WTC11 (cell line): ENCODE measurements at regions not wholly inside any gene's neighbourhood (a gene's known extent, or its start where the extent isn't known, plus 50 kb on each side); places are given as distances from the start of the nearest gene placed in this dataset.

Experiments
- ATF3 ChIP-seq: sonication (generic); formaldehyde crosslinking; conservative IDR thresholded peaks from 2 replicates; pipeline ENCODE4 v1.8.1; 2022; ENCODE audit warnings: mild to moderate bottlenecking, missing genetic modification reagents
- ATF6 ChIP-seq: sonication (generic); formaldehyde crosslinking; IDR thresholded peaks from 2 replicates; pipeline ENCODE4 v1.8.1; 2023; ENCODE audit warnings: mild to moderate bottlenecking, missing genetic modification reagents
- CTCF ChIP-seq: fragments of 200-600 bp; IDR thresholded peaks from 2 replicates; pipeline ENCODE4 v1.8.0; 2022; ENCODE audit warnings: antibody characterized with exemption
- GABPB1 ChIP-seq: sonication (generic); formaldehyde crosslinking; IDR thresholded peaks from 2 replicates; pipeline ENCODE4 v1.8.1; 2023; ENCODE audit warnings: mild to moderate bottlenecking, missing genetic modification reagents
- NR1H2 ChIP-seq: sonication (generic); formaldehyde crosslinking; IDR thresholded peaks from 2 replicates; pipeline ENCODE4 v1.9.0; 2021; ENCODE audit warnings: mild to moderate bottlenecking, moderate library complexity, missing genetic modification reagents
- PRRX2 ChIP-seq: fragments of 250-450 bp; sonication (Bioruptor Pico); IDR thresholded peaks from 2 replicates; pipeline ENCODE4 v1.8.0; 2021; ENCODE audit warnings: mild to moderate bottlenecking
- USF2 ChIP-seq: sonication (generic); formaldehyde crosslinking; IDR thresholded peaks from 2 replicates; pipeline ENCODE4 v1.8.1; 2023; ENCODE audit warnings: mild to moderate bottlenecking, missing genetic modification reagents, moderate library complexity
- TF ChIP-seq, protein P1 (sequence below): sonication (generic); formaldehyde crosslinking; IDR thresholded peaks from 2 replicates; pipeline ENCODE4 v1.8.0; 2022; ENCODE audit warnings: mild to moderate bottlenecking, missing genetic modification reagents

DNA sequence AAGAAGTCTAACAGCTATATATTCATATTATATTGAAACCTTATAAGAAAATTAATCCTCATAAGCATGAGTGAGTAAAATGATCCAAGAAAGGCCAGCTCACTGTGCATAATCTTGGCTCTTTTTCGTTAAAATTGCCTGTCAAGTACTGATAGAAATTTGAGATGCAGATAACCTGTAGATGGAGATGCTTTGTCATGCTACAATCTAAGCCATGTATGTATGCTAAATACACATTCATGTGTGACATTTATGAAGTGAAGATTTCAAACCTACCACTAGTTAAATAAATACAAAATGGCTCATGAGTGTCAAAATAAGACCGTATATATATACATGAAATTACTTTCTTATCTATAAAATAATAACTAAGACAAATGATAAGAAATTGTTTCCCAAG is 1491.5 kb upstream of the PRMT6 start:
- TF ChIP-seq CTCF (no peak), USF2 (CRISPR knock-in tag) (no peak), GABPB1 (CRISPR knock-in tag) (no peak), PRRX2 (CRISPR knock-in tag) (no peak), ATF3 (no peak), NR1H2 (no peak), ATF6 (CRISPR knock-in tag) (no peak)
- TF ChIP-seq, protein P1, sequence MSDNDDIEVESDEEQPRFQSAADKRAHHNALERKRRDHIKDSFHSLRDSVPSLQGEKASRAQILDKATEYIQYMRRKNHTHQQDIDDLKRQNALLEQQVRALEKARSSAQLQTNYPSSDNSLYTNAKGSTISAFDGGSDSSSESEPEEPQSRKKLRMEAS (CRISPR knock-in tag) = no peak
